Endothelial cell of umbilical vein (primary cell): ENCODE measurements at regions not wholly inside any gene's neighbourhood (a gene's known extent, or its start where the extent isn't known, plus 50 kb on each side); places are given as distances from the start of the nearest gene placed in this dataset.

ENCODE experiments used
- BruUV-seq: library from RNA; stranded (reverse); fragments of 400-500 nt; replicated peaks from 2 replicates; lab custom pipeline; 2021; lab: Mats Ljungman, UMichigan
- CTCF ChIA-PET: fragments of 300-600, 350-600 bp; sonication (Branson Sonifier 250); formaldehyde crosslinking; loops from one replicate; lab custom pipeline; 2021; ENCODE audit warnings: antibody characterized with exemption, inconsistent platforms; lab: Charles Lee
- POLR2A ChIA-PET: fragments of 300-600, 350-600 bp; sonication (Branson Sonifier 250); formaldehyde crosslinking; loops from one replicate; lab custom pipeline; 2021; ENCODE audit warnings: antibody characterized with exemption, inconsistent platforms; lab: Charles Lee
- DNase-seq: peaks from one replicate; pipeline ENCODE4 v3.0.0-alpha.2; 2011; ENCODE audit warnings: low read depth, low spot score
- FAIRE-seq: peaks from 2 replicates; lab custom pipeline; 2011; peaks lifted over from hg19 to GRCh38; lab: Jason Lieb, UNC
- H2AFZ ChIP-seq: 2 replicates; pipeline ENCODE4 v1.6.0; 2012; ENCODE audit warnings: low read depth, low read length, control low read depth, inconsistent platforms
- H3K27ac ChIP-seq: 2 replicates; pipeline ENCODE4 v1.5.1; 2011; ENCODE audit warnings: low read depth, mild to moderate bottlenecking, control low read depth, low read length, moderate library complexity; ENCODE audit not compliant: insufficient read depth
- H3K27me3 ChIP-seq, 2 experiments: 2 replicates each; pipeline versions ENCODE4 v1.6.0 to v1.6.1; 2011; ENCODE audit warnings: low read length in 2 of 2, mixed read lengths in 1 of 2; ENCODE audit not compliant: control insufficient read depth in 2 of 2, insufficient read depth in 2 of 2
- H3K36me3 ChIP-seq, 2 experiments: 2 replicates in 1 of 2; 3 replicates in 1 of 2; pipeline ENCODE4 v1.5.1; 2011; ENCODE audit warnings: low read length in 2 of 2, mild to moderate bottlenecking in 1 of 2, moderate library complexity in 1 of 2; ENCODE audit not compliant: control insufficient read depth in 2 of 2, insufficient read depth in 2 of 2; ENCODE audit errors: extremely low read depth in 1 of 2
- H3K4me1 ChIP-seq: 3 replicates; pipeline ENCODE4 v1.5.1; 2011; ENCODE audit warnings: mild to moderate bottlenecking, low read length; ENCODE audit not compliant: control insufficient read depth, insufficient read depth; ENCODE audit errors: extremely low read depth
- H3K4me2 ChIP-seq: 2 replicates; pipeline ENCODE4 v1.6.1; 2011; ENCODE audit warnings: low read length, control low read depth, mixed read lengths; ENCODE audit not compliant: insufficient read depth
- H3K4me3 ChIP-seq, 3 experiments: fragments of 200-600 bp in 1 of 3; sonication (generic), shearing (Covaris generic) in 1 of 3; replicated peaks in 1 of 3; 2 replicates each; pipeline ENCODE4 v1.5.1; 2011 to 2016; ENCODE audit warnings: control low read depth in 3 of 3, low read length in 3 of 3, mild to moderate bottlenecking in 2 of 3, inconsistent platforms in 1 of 3, low read depth in 1 of 3, moderate library complexity in 1 of 3; ENCODE audit not compliant: insufficient read depth in 1 of 3
- H3K79me2 ChIP-seq: 2 replicates; pipeline ENCODE4 v1.6.0; 2012; ENCODE audit warnings: low read length, inconsistent platforms; ENCODE audit not compliant: control insufficient read depth, insufficient read depth
- H3K9ac ChIP-seq: replicated peaks from 2 replicates; pipeline ENCODE3; 2011; ENCODE audit warnings: low read length, control low read depth; ENCODE audit not compliant: insufficient read depth; ENCODE audit errors: extremely low read depth
- H3K9me1 ChIP-seq: replicated peaks from 3 replicates; pipeline ENCODE4 v1.6.0; 2011; ENCODE audit warnings: mild to moderate bottlenecking, low read length; ENCODE audit not compliant: control insufficient read depth, insufficient read depth; ENCODE audit errors: extremely low read depth
- H3K9me3 ChIP-seq: replicated peaks from 2 replicates; pipeline ENCODE4 v1.5.1; 2012; ENCODE audit warnings: low read length, inconsistent platforms; ENCODE audit not compliant: control insufficient read depth, insufficient read depth
- H4K20me1 ChIP-seq: replicated peaks from 2 replicates; pipeline ENCODE3; 2011; ENCODE audit warnings: mild to moderate bottlenecking, low read length; ENCODE audit not compliant: control insufficient read depth, insufficient read depth; ENCODE audit errors: extremely low read depth
- CTCF ChIP-seq, 2 donors: IDR thresholded peaks; 1 replicate in 1 of 2; 2 replicates in 1 of 2; pipeline ENCODE4 v1.5.1; 2011; ENCODE audit warnings: low read length in 2 of 2, mild to moderate bottlenecking in 2 of 2, moderate library complexity in 2 of 2, control low read depth in 1 of 2, inconsistent platforms in 1 of 2, low read depth in 1 of 2; ENCODE audit not compliant: insufficient read depth in 1 of 2; ENCODE audit errors: extremely low read depth in 1 of 2
- EZH2 ChIP-seq: IDR thresholded peaks from 2 replicates; pipeline ENCODE4 v1.6.1; 2012; ENCODE audit warnings: borderline replicate concordance, low read depth, mild to moderate bottlenecking, moderate library complexity, low read length, inconsistent platforms; ENCODE audit not compliant: severe bottlenecking
- FOS ChIP-seq: IDR thresholded peaks from 2 replicates; pipeline ENCODE4 v1.6.1; 2011; ENCODE audit warnings: mild to moderate bottlenecking, low read length, moderate library complexity, borderline replicate concordance; ENCODE audit not compliant: insufficient read depth
- GATA2 ChIP-seq: IDR thresholded peaks from 2 replicates; pipeline ENCODE4 v1.7.0; 2011; ENCODE audit warnings: low read depth, mild to moderate bottlenecking, moderate library complexity, mixed read lengths, low read length; ENCODE audit not compliant: insufficient read length, insufficient read depth
- JUN ChIP-seq: IDR thresholded peaks from 2 replicates; pipeline ENCODE4 v1.6.1; 2011; ENCODE audit warnings: borderline replicate concordance, low read depth; ENCODE audit not compliant: insufficient read length, insufficient read depth
- MAX ChIP-seq: IDR thresholded peaks from 2 replicates; pipeline ENCODE4 v1.6.1; 2011; ENCODE audit not compliant: insufficient read depth, insufficient read length
- MYC ChIP-seq: IDR thresholded peaks from one replicate; pipeline ENCODE4 v1.6.1; 2011; ENCODE audit warnings: mild to moderate bottlenecking, low read depth, low read length
- POLR2A ChIP-seq: IDR thresholded peaks from 2 replicates; pipeline ENCODE4 v1.6.1; 2012; ENCODE audit warnings: low read depth, mild to moderate bottlenecking, control low read depth, low read length
- POLR2AphosphoS5 ChIP-seq: IDR thresholded peaks from 2 replicates; pipeline ENCODE4 v1.6.1; 2012; ENCODE audit warnings: low read depth, mild to moderate bottlenecking, control low read depth, low read length, moderate library complexity; ENCODE audit not compliant: insufficient read depth
- dilution Hi-C: fragments of 300-500 bp; cut with MboI; formaldehyde crosslinking; loops from one replicate; pipeline ENCODE4 v1.15.0; 2019; ENCODE audit warnings: low sequenced_read_pairs; ENCODE audit not compliant: extremely low pct_ligation_motif_present
- intact Hi-C: fragments of 100-400 bp; cut with micrococcal nuclease; formaldehyde crosslinking; loops from one replicate; pipeline ENCODE4 v1.10.0; 2022

GRCh38 chr17:65355246-65355645, 206.2 kb downstream of the AXIN2 start:
- no peak overlapping the region for H3K4me2 ChIP-seq
- FAIRE-seq (no peak), DNase-seq (no peak)
- no peaks in the 10 kb centered on the region for H3K79me2 ChIP-seq
- H3K27me3 ChIP-seq = no peaks in the 10 kb centered on the region
- dilution Hi-C loops = no loop called here
- intact Hi-C loops = no loop called here
- no peak overlapping the region for H2AFZ ChIP-seq
- POLR2A ChIA-PET = no interaction called here
- no peaks in the 10 kb centered on the region for H3K36me3 ChIP-seq
- no peaks in the 10 kb centered on the region for H3K9me1 ChIP-seq
- H3K4me1 ChIP-seq = peaks cover 9% of the 10 kb centered on the region
- H3K27ac ChIP-seq = no peak overlapping the region
- no peaks in the 10 kb centered on the region for H4K20me1 ChIP-seq
- no peak overlapping the region for H3K9ac ChIP-seq
- no peak overlapping the region for H3K4me3 ChIP-seq
- BruUV-seq = no TSS peak
- H3K9me3 ChIP-seq = no peaks in the 10 kb centered on the region
- no peak for TF ChIP-seq CTCF (IDR thresholded peaks at IDR 0.05; ENCODE audit: extremely low read depth in 1 of 2, insufficient read depth in 1 of 2, low read depth in 1 of 2, low read length in 2 of 2)
- CTCF ChIA-PET = interaction anchor here (0.7 to 0.8 kb wide), 3 partner anchors 10 to 124 kb away, joined by 3 to 4 read pairs (median 4); no protein-coding TSS in a partner anchor

GRCh38 chr17:65349916-65350315, 211.5 kb downstream of the AXIN2 start:
- no TSS peak for BruUV-seq
- no peaks in the 10 kb centered on the region for H3K79me2 ChIP-seq
- FAIRE-seq (no peak), DNase-seq (no peak)
- dilution Hi-C loops (no loop called here), intact Hi-C loops (no loop called here)
- H3K9ac ChIP-seq = no peak overlapping the region
- CTCF ChIA-PET = no interaction called here
- H3K9me1 ChIP-seq = no peaks in the 10 kb centered on the region
- H3K27ac ChIP-seq = no peak overlapping the region
- TF ChIP-seq GATA2 (no peak), MAX (no peak), CTCF (IDR thresholded peaks at IDR 0.05; ENCODE audit: extremely low read depth in 1 of 2, insufficient read depth in 1 of 2, low read depth in 1 of 2, low read length in 2 of 2) (no peak), POLR2A (no peak), EZH2 (no peak), POLR2AphosphoS5 (no peak), MYC (no peak), FOS (no peak), JUN (no peak)
- H2AFZ ChIP-seq = no peak overlapping the region
- no peaks in the 10 kb centered on the region for H4K20me1 ChIP-seq
- POLR2A ChIA-PET = no interaction called here
- H3K36me3 ChIP-seq = no peaks in the 10 kb centered on the region
- H3K4me3 ChIP-seq = no peak overlapping the region
- H3K4me2 ChIP-seq = no peak overlapping the region
- H3K4me1 ChIP-seq = no peaks in the 10 kb centered on the region
- peaks cover 2 to 15% of the 10 kb centered on the region in 2 experiments for H3K27me3 ChIP-seq
- H3K9me3 ChIP-seq = no peaks in the 10 kb centered on the region
